ENCODE measurements at regions not wholly inside any gene's neighbourhood (a gene's known extent, or its start where the extent isn't known, plus 50 kb on each side); places are given as distances from the start of the nearest gene placed in this dataset.
"Not testable (repeated sequence)": the region's sequence is repeated elsewhere in the genome, so short reads cannot be mapped to it uniquely, and the experiment has no call there.

GRCh38 chr1:192489047-192489446 lies 86.5 kb upstream of the RGS1 start:
- Mint-ChIP-seq H3K27ac (ENCODE audit: low read depth) (no peak overlapping the region), H3K27me3 (no peaks in the 10 kb centered on the region), H3K4me1 (no peaks in the 10 kb centered on the region), H3K36me3 (ENCODE audit: insufficient read depth) (no peaks in the 10 kb centered on the region), H3K4me3 (no peak overlapping the region), H3K9me3 (no peaks in the 10 kb centered on the region)
- ATAC-seq (replicated peaks; ENCODE audit: extremely low read depth, poor library complexity, severe bottlenecking) (no peak), DNase-seq (ENCODE audit: low spot score in 2 of 2) (no peak)

GRCh38 chr1:192489748-192490147 lies 85.8 kb upstream of the RGS1 start:
- no peaks in the 10 kb centered on the region for H3K4me1 Mint-ChIP-seq

GRCh38 chr1:192491804-192492554 lies 83.6 kb upstream of the RGS1 start:
- Mint-ChIP-seq H3K4me1 (no peaks in the 10 kb centered on the region), H3K27ac (ENCODE audit: low read depth) (no peak overlapping the region), H3K36me3 (ENCODE audit: insufficient read depth) (no peaks in the 10 kb centered on the region), H3K27me3 (no peaks in the 10 kb centered on the region), H3K4me3 (no peak overlapping the region), H3K9me3 (no peaks in the 10 kb centered on the region)
- no peak for DNase-seq (ENCODE audit: low spot score in 2 of 2)
- ATAC-seq (replicated peaks; ENCODE audit: extremely low read depth, poor library complexity, severe bottlenecking) = no peak

More at GRCh38 chr1:192489748-192490147, 85.8 kb upstream of the RGS1 start:
- Mint-ChIP-seq H3K36me3 (ENCODE audit: insufficient read depth) (no peaks in the 10 kb centered on the region), H3K27me3 (no peaks in the 10 kb centered on the region), H3K27ac (ENCODE audit: low read depth) (no peak overlapping the region), H3K4me3 (no peak overlapping the region), H3K9me3 (no peaks in the 10 kb centered on the region)
- peak; percentile 43 for ATAC-seq (replicated peaks; ENCODE audit: extremely low read depth, poor library complexity, severe bottlenecking)
- no peak for DNase-seq (ENCODE audit: low spot score in 2 of 2)

GRCh38 chr1:192493584-192493983 lies 82.0 kb upstream of the RGS1 start:
- Mint-ChIP-seq H3K9me3 (no peaks in the 10 kb centered on the region), H3K4me3 (no peak overlapping the region), H3K27ac (ENCODE audit: low read depth) (no peak overlapping the region), H3K4me1 (no peaks in the 10 kb centered on the region), H3K36me3 (ENCODE audit: insufficient read depth) (no peaks in the 10 kb centered on the region), H3K27me3 (no peaks in the 10 kb centered on the region)
- ATAC-seq (replicated peaks; ENCODE audit: extremely low read depth, poor library complexity, severe bottlenecking) (no peak), DNase-seq (ENCODE audit: low spot score in 2 of 2) (no peak)

- Mint-ChIP-seq H3K27me3 (no peaks in the 10 kb centered on the region), H3K27ac (ENCODE audit: low read depth) (no peak overlapping the region), H3K9me3 (no peaks in the 10 kb centered on the region), H3K4me3 (no peak overlapping the region), H3K36me3 (ENCODE audit: insufficient read depth) (peaks cover 2% of the 10 kb centered on the region), H3K4me1 (no peaks in the 10 kb centered on the region)
- DNase-seq (ENCODE audit: low spot score in 2 of 2) (no peak), ATAC-seq (replicated peaks; ENCODE audit: extremely low read depth, poor library complexity, severe bottlenecking) (no peak)
These were observed 79.1 kb upstream of the RGS1 start for GRCh38 chr1:192496369-192497056.

GRCh38 chr1:192497214-192497794 lies 78.3 kb upstream of the RGS1 start:
- Mint-ChIP-seq H3K27ac (ENCODE audit: low read depth) (no peak overlapping the region), H3K9me3 (no peaks in the 10 kb centered on the region), H3K27me3 (no peaks in the 10 kb centered on the region), H3K36me3 (ENCODE audit: insufficient read depth) (peaks cover 2% of the 10 kb centered on the region), H3K4me3 (no peak overlapping the region), H3K4me1 (no peaks in the 10 kb centered on the region)
- ATAC-seq (replicated peaks; ENCODE audit: extremely low read depth, poor library complexity, severe bottlenecking) (no peak), DNase-seq (ENCODE audit: low spot score in 2 of 2) (no peak)

- not testable (repeated sequence) for H3K4me1 Mint-ChIP-seq; ATAC-seq (replicated peaks; ENCODE audit: extremely low read depth, poor library complexity, severe bottlenecking); DNase-seq (ENCODE audit: low spot score in 2 of 2); H3K27me3 Mint-ChIP-seq; H3K36me3 Mint-ChIP-seq (ENCODE audit: insufficient read depth); H3K4me3 Mint-ChIP-seq; H3K9me3 Mint-ChIP-seq; H3K27ac Mint-ChIP-seq (ENCODE audit: low read depth)
These were observed 77.5 kb upstream of the RGS1 start for GRCh38 chr1:192498092-192498491.

- not testable (repeated sequence) for H3K27ac Mint-ChIP-seq (ENCODE audit: low read depth); ATAC-seq (replicated peaks; ENCODE audit: extremely low read depth, poor library complexity, severe bottlenecking); H3K9me3 Mint-ChIP-seq; DNase-seq (ENCODE audit: low spot score in 2 of 2); H3K27me3 Mint-ChIP-seq; H3K36me3 Mint-ChIP-seq (ENCODE audit: insufficient read depth); H3K4me1 Mint-ChIP-seq; H3K4me3 Mint-ChIP-seq
These were observed 76.5 kb upstream of the RGS1 start for GRCh38 chr1:192499061-192499581.

GRCh38 chr1:192500541-192500940 lies 75.0 kb upstream of the RGS1 start:
- not testable (repeated sequence) for H3K36me3 Mint-ChIP-seq (ENCODE audit: insufficient read depth); H3K4me1 Mint-ChIP-seq; H3K9me3 Mint-ChIP-seq; DNase-seq (ENCODE audit: low spot score in 2 of 2); H3K27me3 Mint-ChIP-seq; H3K27ac Mint-ChIP-seq (ENCODE audit: low read depth); ATAC-seq (replicated peaks; ENCODE audit: extremely low read depth, poor library complexity, severe bottlenecking); H3K4me3 Mint-ChIP-seq

GRCh38 chr1:192506741-192507155 lies 68.8 kb upstream of the RGS1 start:
- H3K4me1 Mint-ChIP-seq = no peaks in the 10 kb centered on the region
- peaks cover 2% of the 10 kb centered on the region for H3K36me3 Mint-ChIP-seq (ENCODE audit: insufficient read depth)
- ATAC-seq (replicated peaks; ENCODE audit: extremely low read depth, poor library complexity, severe bottlenecking) (peak; percentile 43), DNase-seq (ENCODE audit: low spot score in 2 of 2) (no peak)
- no peak overlapping the region for H3K4me3 Mint-ChIP-seq
- no peak overlapping the region for H3K27ac Mint-ChIP-seq (ENCODE audit: low read depth)
- no peaks in the 10 kb centered on the region for H3K9me3 Mint-ChIP-seq
- no peaks in the 10 kb centered on the region for H3K27me3 Mint-ChIP-seq

GRCh38 chr1:192512426-192513162 lies 63.0 kb upstream of the RGS1 start:
- ATAC-seq (replicated peaks; ENCODE audit: extremely low read depth, poor library complexity, severe bottlenecking) = no peak
- no peaks in the 10 kb centered on the region for H3K27me3 Mint-ChIP-seq
- H3K4me3 Mint-ChIP-seq = no peak overlapping the region
- H3K27ac Mint-ChIP-seq (ENCODE audit: low read depth) = peak overlapping the region; percentile 26
- DNase-seq (ENCODE audit: low spot score in 2 of 2) = no peak
- H3K36me3 Mint-ChIP-seq (ENCODE audit: insufficient read depth) = peaks cover 9% of the 10 kb centered on the region
- no peaks in the 10 kb centered on the region for H3K9me3 Mint-ChIP-seq
- H3K4me1 Mint-ChIP-seq = peaks cover 29% of the 10 kb centered on the region

GRCh38 chr1:192513196-192513595 lies 62.4 kb upstream of the RGS1 start:
- H3K4me3 Mint-ChIP-seq = no peak overlapping the region
- H3K36me3 Mint-ChIP-seq (ENCODE audit: insufficient read depth) = peaks cover 9% of the 10 kb centered on the region
- H3K4me1 Mint-ChIP-seq = peaks cover 31% of the 10 kb centered on the region
- H3K27me3 Mint-ChIP-seq = no peaks in the 10 kb centered on the region
- no peaks in the 10 kb centered on the region for H3K9me3 Mint-ChIP-seq
- DNase-seq (ENCODE audit: low spot score in 2 of 2) (no peak), ATAC-seq (replicated peaks; ENCODE audit: extremely low read depth, poor library complexity, severe bottlenecking) (no peak)
- H3K27ac Mint-ChIP-seq (ENCODE audit: low read depth) = peak overlapping the region; percentile 26
